GM23338 (cell line): ENCODE measurements at regions not wholly inside any gene's neighbourhood (a gene's known extent, or its start where the extent isn't known, plus 50 kb on each side); places are given as distances from the start of the nearest gene placed in this dataset.

Source experiments
- CREB1 ChIP-seq: fragments of 250-450 bp; sonication (Bioruptor Pico); IDR thresholded peaks from 2 replicates; pipeline ENCODE4 v1.5.0; 2020; ENCODE audit warnings: low read depth, mild to moderate bottlenecking, moderate library complexity
- CTCF ChIP-seq, 2 experiments: fragments of 200-600 bp in 1 of 2; sonication (generic) in 1 of 2; conservative IDR thresholded peaks; 2 replicates each; pipeline versions ENCODE4 v1.5.1 to v1.6.1; 2016 to 2017; ENCODE audit warnings: antibody characterized with exemption in 2 of 2, low read depth in 2 of 2, mild to moderate bottlenecking in 2 of 2, moderate library complexity in 1 of 2
- EZH2 ChIP-seq: fragments of 200-600 bp; sonication (generic); IDR thresholded peaks from one replicate; pipeline ENCODE4 v1.8.0; 2017; ENCODE audit warnings: antibody characterized with exemption, mild to moderate bottlenecking, low read depth; ENCODE audit not compliant: unreplicated experiment
- EZH2phosphoT487 ChIP-seq: fragments of 200-600 bp; sonication (generic); IDR thresholded peaks from one replicate; pipeline ENCODE4 v1.8.1; 2018; ENCODE audit warnings: antibody characterized with exemption; ENCODE audit not compliant: unreplicated experiment
- JUNB ChIP-seq: IDR thresholded peaks from one replicate; pipeline ENCODE4 v1.6.1; 2016; ENCODE audit warnings: antibody characterized with exemption; ENCODE audit not compliant: unreplicated experiment
- NANOG ChIP-seq: IDR thresholded peaks from 2 replicates; pipeline ENCODE4 v1.6.1; 2016; ENCODE audit warnings: antibody characterized with exemption, borderline replicate concordance
- POLR2AphosphoS5 ChIP-seq: IDR thresholded peaks from 2 replicates; pipeline ENCODE4 v1.6.1; 2016; ENCODE audit warnings: antibody characterized with exemption, low read depth
- REST ChIP-seq: IDR thresholded peaks from one replicate; pipeline ENCODE4 v1.6.1; 2018; ENCODE audit warnings: antibody characterized with exemption; ENCODE audit not compliant: unreplicated experiment
- STAT1 ChIP-seq: IDR thresholded peaks from one replicate; pipeline ENCODE4 v1.6.1; 2016; ENCODE audit warnings: antibody characterized with exemption; ENCODE audit not compliant: unreplicated experiment
- ZNF331 ChIP-seq: fragments of 250-450 bp; sonication (Bioruptor Pico); IDR thresholded peaks from 2 replicates; pipeline ENCODE4 v1.5.0; 2020; ENCODE audit warnings: low read depth, mild to moderate bottlenecking, moderate library complexity
- TF ChIP-seq, protein P1 (sequence below): fragments of 250-450 bp; sonication (Bioruptor Pico); IDR thresholded peaks from 2 replicates; pipeline ENCODE4 v1.5.0; 2020; ENCODE audit warnings: mild to moderate bottlenecking, moderate library complexity

DNA sequence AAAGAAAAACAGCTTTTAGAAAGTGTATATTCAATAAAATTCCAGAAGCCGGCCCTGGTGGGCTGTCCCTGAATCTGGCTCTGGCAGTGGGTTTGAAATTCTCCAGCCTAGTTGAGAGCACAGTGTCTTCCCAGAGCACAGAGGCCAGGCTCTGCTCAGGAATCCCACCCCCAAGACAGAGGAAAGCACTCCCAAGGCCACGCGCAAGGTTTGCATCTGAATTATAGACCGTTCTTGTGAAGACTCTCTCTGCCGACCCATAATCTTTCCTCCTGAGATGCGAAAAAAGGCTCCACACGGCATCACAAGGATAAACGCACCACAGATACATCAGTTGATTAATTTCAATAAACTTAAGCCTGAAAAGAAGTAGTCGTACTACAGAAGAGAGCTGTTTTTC is 342.2 kb downstream of the CMPK2 start:
- TF ChIP-seq CREB1 (CRISPR knock-in tag) = no peak
- TF ChIP-seq CTCF (conservative IDR thresholded peaks at IDR 0.05; ENCODE audit: low read depth in 2 of 2) = no peak
- no peak for TF ChIP-seq EZH2
- TF ChIP-seq REST = no peak
- TF ChIP-seq STAT1 = no peak
- TF ChIP-seq POLR2AphosphoS5 = no peak
- TF ChIP-seq EZH2phosphoT487 = no peak
- no peak for TF ChIP-seq JUNB
- TF ChIP-seq, protein P1, sequence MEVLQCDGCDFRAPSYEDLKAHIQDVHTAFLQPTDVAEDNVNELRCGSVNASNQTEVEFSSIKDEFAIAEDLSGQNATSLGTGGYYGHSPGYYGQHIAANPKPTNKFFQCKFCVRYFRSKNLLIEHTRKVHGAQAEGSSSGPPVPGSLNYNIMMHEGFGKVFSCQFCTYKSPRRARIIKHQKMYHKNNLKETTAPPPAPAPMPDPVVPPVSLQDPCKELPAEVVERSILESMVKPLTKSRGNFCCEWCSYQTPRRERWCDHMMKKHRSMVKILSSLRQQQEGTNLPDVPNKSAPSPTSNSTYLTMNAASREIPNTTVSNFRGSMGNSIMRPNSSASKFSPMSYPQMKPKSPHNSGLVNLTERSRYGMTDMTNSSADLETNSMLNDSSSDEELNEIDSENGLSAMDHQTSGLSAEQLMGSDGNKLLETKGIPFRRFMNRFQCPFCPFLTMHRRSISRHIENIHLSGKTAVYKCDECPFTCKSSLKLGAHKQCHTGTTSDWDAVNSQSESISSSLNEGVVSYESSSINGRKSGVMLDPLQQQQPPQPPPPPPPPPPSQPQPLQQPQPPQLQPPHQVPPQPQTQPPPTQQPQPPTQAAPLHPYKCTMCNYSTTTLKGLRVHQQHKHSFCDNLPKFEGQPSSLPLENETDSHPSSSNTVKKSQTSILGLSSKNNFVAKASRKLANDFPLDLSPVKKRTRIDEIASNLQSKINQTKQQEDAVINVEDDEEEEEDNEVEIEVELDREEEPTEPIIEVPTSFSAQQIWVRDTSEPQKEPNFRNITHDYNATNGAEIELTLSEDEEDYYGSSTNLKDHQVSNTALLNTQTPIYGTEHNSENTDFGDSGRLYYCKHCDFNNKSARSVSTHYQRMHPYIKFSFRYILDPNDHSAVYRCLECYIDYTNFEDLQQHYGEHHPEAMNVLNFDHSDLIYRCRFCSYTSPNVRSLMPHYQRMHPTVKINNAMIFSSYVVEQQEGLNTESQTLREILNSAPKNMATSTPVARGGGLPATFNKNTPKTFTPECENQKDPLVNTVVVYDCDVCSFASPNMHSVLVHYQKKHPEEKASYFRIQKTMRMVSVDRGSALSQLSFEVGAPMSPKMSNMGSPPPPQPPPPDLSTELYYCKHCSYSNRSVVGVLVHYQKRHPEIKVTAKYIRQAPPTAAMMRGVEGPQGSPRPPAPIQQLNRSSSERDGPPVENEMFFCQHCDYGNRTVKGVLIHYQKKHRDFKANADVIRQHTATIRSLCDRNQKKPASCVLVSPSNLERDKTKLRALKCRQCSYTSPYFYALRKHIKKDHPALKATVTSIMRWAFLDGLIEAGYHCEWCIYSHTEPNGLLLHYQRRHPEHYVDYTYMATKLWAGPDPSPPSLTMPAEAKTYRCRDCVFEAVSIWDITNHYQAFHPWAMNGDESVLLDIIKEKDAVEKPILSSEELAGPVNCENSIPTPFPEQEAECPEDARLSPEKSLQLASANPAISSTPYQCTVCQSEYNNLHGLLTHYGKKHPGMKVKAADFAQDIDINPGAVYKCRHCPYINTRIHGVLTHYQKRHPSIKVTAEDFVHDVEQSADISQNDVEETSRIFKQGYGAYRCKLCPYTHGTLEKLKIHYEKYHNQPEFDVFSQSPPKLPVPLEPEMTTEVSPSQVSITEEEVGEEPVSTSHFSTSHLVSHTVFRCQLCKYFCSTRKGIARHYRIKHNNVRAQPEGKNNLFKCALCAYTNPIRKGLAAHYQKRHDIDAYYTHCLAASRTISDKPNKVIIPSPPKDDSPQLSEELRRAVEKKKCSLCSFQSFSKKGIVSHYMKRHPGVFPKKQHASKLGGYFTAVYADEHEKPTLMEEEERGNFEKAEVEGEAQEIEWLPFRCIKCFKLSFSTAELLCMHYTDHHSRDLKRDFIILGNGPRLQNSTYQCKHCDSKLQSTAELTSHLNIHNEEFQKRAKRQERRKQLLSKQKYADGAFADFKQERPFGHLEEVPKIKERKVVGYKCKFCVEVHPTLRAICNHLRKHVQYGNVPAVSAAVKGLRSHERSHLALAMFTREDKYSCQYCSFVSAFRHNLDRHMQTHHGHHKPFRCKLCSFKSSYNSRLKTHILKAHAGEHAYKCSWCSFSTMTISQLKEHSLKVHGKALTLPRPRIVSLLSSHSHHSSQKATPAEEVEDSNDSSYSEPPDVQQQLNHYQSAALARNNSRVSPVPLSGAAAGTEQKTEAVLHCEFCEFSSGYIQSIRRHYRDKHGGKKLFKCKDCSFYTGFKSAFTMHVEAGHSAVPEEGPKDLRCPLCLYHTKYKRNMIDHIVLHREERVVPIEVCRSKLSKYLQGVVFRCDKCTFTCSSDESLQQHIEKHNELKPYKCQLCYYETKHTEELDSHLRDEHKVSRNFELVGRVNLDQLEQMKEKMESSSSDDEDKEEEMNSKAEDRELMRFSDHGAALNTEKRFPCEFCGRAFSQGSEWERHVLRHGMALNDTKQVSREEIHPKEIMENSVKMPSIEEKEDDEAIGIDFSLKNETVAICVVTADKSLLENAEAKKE (CRISPR knock-in tag) = no peak
- TF ChIP-seq NANOG = no peak
- TF ChIP-seq ZNF331 (CRISPR knock-in tag) = no peak
